ENCODE measurements at regions not wholly inside any gene's neighbourhood (a gene's known extent, or its start where the extent isn't known, plus 50 kb on each side); places are given as distances from the start of the nearest gene placed in this dataset.
A peak's percentile ranks its signal among the peaks of the same experiment; 100 is the strongest.

GRCh38 chr2:147033044-147033443, 811.8 kb upstream of the ACVR2A start:
- Mint-ChIP-seq H3K27me3 (ENCODE audit: low read depth) (no peaks in the 10 kb centered on the region), H3K36me3 (ENCODE audit: low read depth) (no peaks in the 10 kb centered on the region), H3K4me1 (peaks cover 30% of the 10 kb centered on the region), H3K9me3 (no peaks in the 10 kb centered on the region), H3K4me3 (no peak overlapping the region), H3K27ac (peak overlapping the region in 2 of 3 experiments; percentile 7 to 58)
- TF ChIP-seq CTCF (IDR thresholded peaks at IDR 0.05; ENCODE audit: unreplicated experiment in 3 of 3) = no peak

GRCh38 chr2:147031897-147032296, 812.9 kb upstream of the ACVR2A start:
- Mint-ChIP-seq H3K4me3 (no peak overlapping the region), H3K4me1 (peaks cover 39% of the 10 kb centered on the region), H3K36me3 (ENCODE audit: low read depth) (no peaks in the 10 kb centered on the region), H3K9me3 (peaks cover 2% of the 10 kb centered on the region), H3K27ac (peak overlapping the region; percentile 51 to 76 (median 58)), H3K27me3 (ENCODE audit: low read depth) (no peaks in the 10 kb centered on the region)
- no peak for TF ChIP-seq CTCF (IDR thresholded peaks at IDR 0.05; ENCODE audit: unreplicated experiment in 3 of 3)

GRCh38 chr2:147030966-147031720, 813.7 kb upstream of the ACVR2A start:
- TF ChIP-seq CTCF (IDR thresholded peaks at IDR 0.05; ENCODE audit: unreplicated experiment in 3 of 3) = no peak
- no peak overlapping the region for H3K4me3 Mint-ChIP-seq
- H3K36me3 Mint-ChIP-seq (ENCODE audit: low read depth) = no peaks in the 10 kb centered on the region
- peak overlapping the region; percentile 51 to 76 (median 58) for H3K27ac Mint-ChIP-seq
- H3K27me3 Mint-ChIP-seq (ENCODE audit: low read depth) = no peaks in the 10 kb centered on the region
- peaks cover 46% of the 10 kb centered on the region for H3K4me1 Mint-ChIP-seq
- H3K9me3 Mint-ChIP-seq = peaks cover 2% of the 10 kb centered on the region

- Mint-ChIP-seq H3K9me3 (peaks cover 7% of the 10 kb centered on the region), H3K27me3 (ENCODE audit: low read depth) (no peaks in the 10 kb centered on the region), H3K27ac (no peak overlapping the region), H3K4me1 (peaks cover 39% of the 10 kb centered on the region), H3K4me3 (no peak overlapping the region), H3K36me3 (ENCODE audit: low read depth) (no peaks in the 10 kb centered on the region)
- no peak for TF ChIP-seq CTCF (IDR thresholded peaks at IDR 0.05; ENCODE audit: unreplicated experiment in 3 of 3)
Measured at GRCh38 chr2:147027436-147027835, 817.4 kb upstream of the ACVR2A start.

- Mint-ChIP-seq H3K27me3 (ENCODE audit: low read depth) (no peaks in the 10 kb centered on the region), H3K4me1 (peaks cover 35% of the 10 kb centered on the region), H3K9me3 (peaks cover 7% of the 10 kb centered on the region), H3K27ac (no peak overlapping the region), H3K36me3 (ENCODE audit: low read depth) (no peaks in the 10 kb centered on the region), H3K4me3 (no peak overlapping the region)
- no peak for TF ChIP-seq CTCF (IDR thresholded peaks at IDR 0.05; ENCODE audit: unreplicated experiment in 3 of 3)
Measured at GRCh38 chr2:147026664-147027295, 818.0 kb upstream of the ACVR2A start.
